Neuronal stem cell (in vitro differentiated cells): ENCODE measurements at regions not wholly inside any gene's neighbourhood (a gene's known extent, or its start where the extent isn't known, plus 50 kb on each side); places are given as distances from the start of the nearest gene placed in this dataset.

Experiments used
- DNase-seq: peaks from one replicate; pipeline ENCODE4 v3.0.0-alpha.2; 2013; ENCODE audit warnings: low spot score
- H2AFZ ChIP-seq: one replicate; pipeline ENCODE4 v1.6.1; 2013; ENCODE audit warnings: mild to moderate bottlenecking, low read length, inconsistent platforms
- H2AK5ac ChIP-seq: 2 replicates; pipeline ENCODE4 v1.6.1; 2013; ENCODE audit warnings: low read depth, mild to moderate bottlenecking, inconsistent platforms, low read length, moderate library complexity, mixed read lengths
- H2BK120ac ChIP-seq: 2 replicates; pipeline ENCODE4 v1.6.1; 2013; ENCODE audit warnings: low read depth, mild to moderate bottlenecking, inconsistent platforms, low read length, moderate library complexity, mixed read lengths
- H2BK12ac ChIP-seq: one replicate; pipeline ENCODE4 v1.6.1; 2013; ENCODE audit warnings: low read length, inconsistent platforms
- H2BK15ac ChIP-seq: 2 replicates; pipeline ENCODE4 v1.6.1; 2013; ENCODE audit warnings: mild to moderate bottlenecking, low read length, inconsistent platforms, mixed read lengths
- H2BK5ac ChIP-seq: one replicate; pipeline ENCODE4 v1.6.1; 2013; ENCODE audit warnings: inconsistent platforms, mild to moderate bottlenecking, low read length, moderate library complexity
- H3K14ac ChIP-seq: one replicate; pipeline ENCODE4 v1.6.1; 2013; ENCODE audit warnings: low read length, inconsistent platforms
- H3K18ac ChIP-seq: 2 replicates; pipeline ENCODE4 v1.6.1; 2013; ENCODE audit warnings: low read length, inconsistent platforms
- H3K23ac ChIP-seq: 2 replicates; pipeline ENCODE4 v1.6.1; 2013; ENCODE audit warnings: low read depth, mild to moderate bottlenecking, mixed read lengths, low read length, inconsistent platforms; ENCODE audit not compliant: poor library complexity
- H3K27ac ChIP-seq: replicated peaks from 3 replicates; pipeline ENCODE4 v1.5.1; 2013; ENCODE audit warnings: low read length, inconsistent platforms
- H3K27me3 ChIP-seq, 3 experiments: 2 replicates each; pipeline ENCODE4 v1.6.1; 2013; ENCODE audit warnings: low read length in 3 of 3, mild to moderate bottlenecking in 2 of 3, inconsistent platforms in 1 of 3, low read depth in 1 of 3, mixed read lengths in 1 of 3, moderate library complexity in 1 of 3; ENCODE audit not compliant: control insufficient read depth in 3 of 3, insufficient read depth in 3 of 3
- H3K36me3 ChIP-seq, 2 donors: replicated peaks in 1 of 2; 2 replicates each; pipeline ENCODE4 v1.6.1; 2013; ENCODE audit warnings: low read length in 2 of 2; ENCODE audit not compliant: control insufficient read depth in 2 of 2, insufficient read depth in 2 of 2
- H3K4ac ChIP-seq: 2 replicates; pipeline ENCODE4 v1.6.1; 2013; ENCODE audit warnings: inconsistent platforms, mild to moderate bottlenecking, low read length, moderate library complexity
- H3K4me1 ChIP-seq, 2 donors: 1 replicate in 1 of 2; 2 replicates in 1 of 2; pipeline ENCODE4 v1.6.1; 2013; ENCODE audit warnings: low read length in 2 of 2, low read depth in 1 of 2; ENCODE audit not compliant: control insufficient read depth in 2 of 2, insufficient read depth in 1 of 2
- H3K4me2 ChIP-seq: one replicate; pipeline ENCODE4 v1.6.1; 2013; ENCODE audit warnings: mild to moderate bottlenecking, low read length, inconsistent platforms; ENCODE audit not compliant: insufficient read depth, poor library complexity, severe bottlenecking
- H3K4me3 ChIP-seq, 2 donors: 2 replicates each; pipeline ENCODE4 v1.5.1; 2013; ENCODE audit warnings: low read length in 2 of 2, mild to moderate bottlenecking in 2 of 2, inconsistent platforms in 1 of 2, moderate library complexity in 1 of 2
- H3K79me1 ChIP-seq: one replicate; pipeline ENCODE4 v1.6.1; 2013; ENCODE audit warnings: low read depth, mild to moderate bottlenecking, inconsistent platforms, low read length, moderate library complexity
- H3K9ac ChIP-seq: one replicate; pipeline ENCODE4 v1.6.1; 2013; ENCODE audit warnings: mild to moderate bottlenecking, low read depth, low read length, inconsistent platforms; ENCODE audit not compliant: poor library complexity
- H3K9me3 ChIP-seq, 2 donors: replicated peaks in 1 of 2; 2 replicates each; pipeline versions ENCODE3 to v1.6.1; 2013; ENCODE audit warnings: low read length in 2 of 2, mild to moderate bottlenecking in 2 of 2, inconsistent platforms in 1 of 2, low read depth in 1 of 2, mixed read lengths in 1 of 2, moderate library complexity in 1 of 2; ENCODE audit not compliant: control insufficient read depth in 2 of 2, insufficient read depth in 1 of 2
- H4K8ac ChIP-seq: one replicate; pipeline ENCODE4 v1.6.1; 2013; ENCODE audit warnings: low read depth, mild to moderate bottlenecking, inconsistent platforms, low read length, moderate library complexity
- H4K91ac ChIP-seq: one replicate; pipeline ENCODE4 v1.6.1; 2013; ENCODE audit warnings: low read length, low read depth, mild to moderate bottlenecking, inconsistent platforms; ENCODE audit not compliant: poor library complexity
- WGBS, 2 donors: extraction: QIAGEN DNeasy Blood & Tissue Kit; methylation state at CpG; one replicate each; pipeline ENCODE4 v1.1.7; 2013; ENCODE audit warnings: missing lambda C conversion rate in 2 of 2, mixed read lengths in 1 of 2; ENCODE audit not compliant: insufficient read length in 2 of 2, insufficient replicate concordance in 1 of 2; ENCODE audit errors: extremely low coverage in 2 of 2; 5-methylcytosine and 5-hydroxymethylcytosine counted together

DNA sequence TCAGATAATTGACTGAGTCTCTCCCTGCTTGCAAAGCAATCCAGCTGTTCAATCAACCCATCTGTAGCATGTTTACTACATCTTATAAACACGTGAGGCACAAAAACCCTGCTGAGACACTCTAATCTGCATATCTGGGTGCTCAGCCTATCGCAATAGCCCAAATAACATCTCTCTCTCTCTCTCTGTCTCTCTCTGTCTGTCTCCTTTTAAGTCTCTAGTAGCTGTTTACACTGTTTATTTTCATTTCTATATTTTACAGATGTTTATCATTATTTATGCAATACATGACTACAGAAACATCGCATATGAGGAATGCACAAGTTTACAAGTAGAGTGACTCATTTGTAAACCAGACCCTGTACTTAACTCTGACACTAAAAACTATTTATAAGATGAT, 422.1 kb upstream of the DSEL start:
- no CpG with 5 or more reads among the region's 3 CpGs for WGBS, 2 donors

DNA sequence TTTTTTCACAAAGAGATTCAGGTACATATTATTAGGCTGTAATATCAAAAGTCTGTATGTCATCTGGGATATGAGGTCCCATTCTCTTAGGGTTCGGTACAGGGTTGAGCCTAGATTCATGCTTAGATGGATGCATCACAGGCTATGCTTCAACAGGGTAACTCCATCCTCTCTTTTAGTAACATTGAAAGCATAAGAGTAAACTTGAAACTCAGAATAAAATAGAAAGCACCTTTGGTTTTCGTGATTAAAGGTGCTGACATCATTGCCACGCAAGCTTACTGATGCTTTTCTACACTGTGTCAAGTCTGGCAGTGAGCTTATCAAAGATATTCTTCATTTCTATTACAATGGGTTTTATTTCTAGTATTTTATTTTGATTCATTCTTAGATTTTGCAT, 419.1 kb upstream of the DSEL start:
- H3K27ac ChIP-seq = no peak overlapping the region
- no CpG with 5 or more reads among the region's 3 CpGs for WGBS, 2 donors
- H2BK15ac ChIP-seq = no peak overlapping the region
- no peak overlapping the region for H3K4me2 ChIP-seq
- H4K91ac ChIP-seq = no peak overlapping the region
- no peaks in the 10 kb centered on the region for H3K4me1 ChIP-seq
- no peak overlapping the region for H3K9ac ChIP-seq
- H3K14ac ChIP-seq = no peak overlapping the region
- no peaks in the 10 kb centered on the region for H3K79me1 ChIP-seq
- no peak for DNase-seq
- no peak overlapping the region for H2AFZ ChIP-seq
- no peak overlapping the region for H3K18ac ChIP-seq
- H3K27me3 ChIP-seq = no peaks in the 10 kb centered on the region
- H3K9me3 ChIP-seq = peaks cover 0 to 5% of the 10 kb centered on the region in 2 donors
- H2BK12ac ChIP-seq = no peak overlapping the region
- no peak overlapping the region for H2BK120ac ChIP-seq
- H2AK5ac ChIP-seq = no peak overlapping the region
- H3K36me3 ChIP-seq = no peaks in the 10 kb centered on the region
- H3K23ac ChIP-seq = no peak overlapping the region
- H2BK5ac ChIP-seq = no peak overlapping the region
- H3K4ac ChIP-seq = no peak overlapping the region
- H4K8ac ChIP-seq = no peak overlapping the region
- no peak overlapping the region for H3K4me3 ChIP-seq

More for the DNA sequence above, 422.1 kb upstream of the DSEL start:
- H2AFZ ChIP-seq = no peak overlapping the region
- H3K27me3 ChIP-seq = no peaks in the 10 kb centered on the region
- peaks cover 0 to 5% of the 10 kb centered on the region in 2 donors for H3K9me3 ChIP-seq
- no peaks in the 10 kb centered on the region for H3K79me1 ChIP-seq
- H3K14ac ChIP-seq = no peak overlapping the region
- H2BK5ac ChIP-seq = no peak overlapping the region
- no peak overlapping the region for H4K8ac ChIP-seq
- no peak overlapping the region for H3K9ac ChIP-seq
- no peak overlapping the region for H3K4ac ChIP-seq
- no peak overlapping the region for H3K27ac ChIP-seq
- no peaks in the 10 kb centered on the region for H3K4me1 ChIP-seq
- no peak overlapping the region for H2BK120ac ChIP-seq
- no peak overlapping the region for H3K18ac ChIP-seq
- no peak for DNase-seq
- H4K91ac ChIP-seq = no peak overlapping the region
- no peak overlapping the region for H3K4me2 ChIP-seq
- no peak overlapping the region for H2BK12ac ChIP-seq
- no peaks in the 10 kb centered on the region for H3K36me3 ChIP-seq
- H3K4me3 ChIP-seq = no peak overlapping the region
- no peak overlapping the region for H2BK15ac ChIP-seq
- H2AK5ac ChIP-seq = no peak overlapping the region
- no peak overlapping the region for H3K23ac ChIP-seq

- Histone ChIP-seq H3K14ac (no peak overlapping the region), H3K23ac (no peak overlapping the region), H3K4me1 (no peaks in the 10 kb centered on the region), H3K79me1 (no peaks in the 10 kb centered on the region), H3K4me3 (no peak overlapping the region), H3K4me2 (no peak overlapping the region), H2BK5ac (no peak overlapping the region), H2BK15ac (no peak overlapping the region), H3K27me3 (no peaks in the 10 kb centered on the region), H3K9me3 (peaks cover 0 to 1% of the 10 kb centered on the region in 2 donors), H3K9ac (no peak overlapping the region), H2BK120ac (no peak overlapping the region), H2AFZ (no peak overlapping the region), H2BK12ac (no peak overlapping the region), H4K91ac (no peak overlapping the region), H2AK5ac (no peak overlapping the region), H3K27ac (no peak overlapping the region), H3K36me3 (no peaks in the 10 kb centered on the region), H3K4ac (no peak overlapping the region), H3K18ac (no peak overlapping the region), H4K8ac (no peak overlapping the region)
- no peak for DNase-seq
- WGBS, 2 donors = no CpG with 5 or more reads among the region's 1 CpG
Observed at GRCh38 chr18:67933271-67933670, 416.8 kb upstream of the DSEL start.

GRCh38 chr18:67932271-67932670, 415.8 kb upstream of the DSEL start:
- no peaks in the 10 kb centered on the region for H3K79me1 ChIP-seq
- H3K27ac ChIP-seq = no peak overlapping the region
- H3K4me2 ChIP-seq = no peak overlapping the region
- H2BK12ac ChIP-seq = no peak overlapping the region
- no peaks in the 10 kb centered on the region for H3K36me3 ChIP-seq
- no peak overlapping the region for H3K4ac ChIP-seq
- H2AFZ ChIP-seq = no peak overlapping the region
- no peak overlapping the region for H2BK5ac ChIP-seq
- H2AK5ac ChIP-seq = no peak overlapping the region
- no peak overlapping the region for H3K14ac ChIP-seq
- H4K91ac ChIP-seq = no peak overlapping the region
- H3K4me3 ChIP-seq = no peak overlapping the region
- DNase-seq = no peak
- H3K18ac ChIP-seq = no peak overlapping the region
- no peak overlapping the region for H2BK15ac ChIP-seq
- no CpG with 5 or more reads among the region's 2 CpGs for WGBS, 2 donors
- no peaks in the 10 kb centered on the region for H3K27me3 ChIP-seq
- no peak overlapping the region for H4K8ac ChIP-seq
- no peak overlapping the region for H3K9ac ChIP-seq
- H3K4me1 ChIP-seq = no peaks in the 10 kb centered on the region
- no peak overlapping the region for H3K23ac ChIP-seq
- no peak overlapping the region for H2BK120ac ChIP-seq
- no peaks in the 10 kb centered on the region for H3K9me3 ChIP-seq
